Astrocyte (in vitro differentiated cells and primary cell): ENCODE measurements at regions not wholly inside any gene's neighbourhood (a gene's known extent, or its start where the extent isn't known, plus 50 kb on each side); places are given as distances from the start of the nearest gene placed in this dataset.

Source experiments
- DNase-seq: peaks from one replicate; pipeline ENCODE4 v3.0.0-alpha.2; 2010; ENCODE audit warnings: low read depth
- FAIRE-seq: peaks from 2 replicates; lab custom pipeline; 2011; peaks lifted over from hg19 to GRCh38; lab: Jason Lieb, UNC
- H2AFZ ChIP-seq: 2 replicates; pipeline ENCODE4 v1.6.0; 2012; ENCODE audit warnings: low read depth, low read length, inconsistent platforms
- H3K27ac ChIP-seq: 2 replicates; pipeline ENCODE4 v1.5.1; 2011; ENCODE audit warnings: low read depth, low read length, inconsistent platforms
- H3K27me3 ChIP-seq: 2 replicates; pipeline ENCODE4 v1.6.0; 2011; ENCODE audit warnings: low read length, inconsistent platforms; ENCODE audit not compliant: insufficient read depth
- H3K36me3 ChIP-seq: 2 replicates; pipeline ENCODE4 v1.5.1; 2011; ENCODE audit warnings: low read length, inconsistent platforms; ENCODE audit not compliant: insufficient read depth
- H3K4me1 ChIP-seq: 2 replicates; pipeline ENCODE4 v1.5.1; 2011; ENCODE audit warnings: low read length, inconsistent platforms; ENCODE audit not compliant: insufficient read depth
- H3K4me2 ChIP-seq: 2 replicates; pipeline ENCODE4 v1.6.0; 2012; ENCODE audit warnings: low read length, inconsistent platforms
- H3K4me3 ChIP-seq: 2 replicates; pipeline ENCODE4 v1.5.1; 2011; ENCODE audit warnings: low read depth, mild to moderate bottlenecking, low read length, inconsistent platforms; ENCODE audit not compliant: insufficient read depth
- H3K79me2 ChIP-seq: 2 replicates; pipeline ENCODE4 v1.6.0; 2012; ENCODE audit warnings: mild to moderate bottlenecking, low read length, inconsistent platforms; ENCODE audit not compliant: insufficient read depth
- H3K9ac ChIP-seq: 2 replicates; pipeline ENCODE4 v1.6.0; 2012; ENCODE audit warnings: mild to moderate bottlenecking, low read length, inconsistent platforms
- H3K9me3 ChIP-seq: 2 replicates; pipeline ENCODE4 v1.5.1; 2012; ENCODE audit warnings: low read depth, mild to moderate bottlenecking, low read length, inconsistent platforms; ENCODE audit not compliant: insufficient read depth
- H4K20me1 ChIP-seq: 2 replicates; pipeline ENCODE4 v1.6.0; 2012; ENCODE audit warnings: low read length, inconsistent platforms; ENCODE audit not compliant: insufficient read depth
- H3K27ac Mint-ChIP-seq: one replicate; pipeline ENCODE4 v1.8.0; 2021; ENCODE audit warnings: mild to moderate bottlenecking, mixed read lengths; ENCODE audit not compliant: unreplicated experiment
- H3K27me3 Mint-ChIP-seq: one replicate; pipeline ENCODE4 v1.8.0; 2021; ENCODE audit warnings: low read depth, mixed read lengths; ENCODE audit not compliant: unreplicated experiment
- H3K36me3 Mint-ChIP-seq: one replicate; pipeline ENCODE4 v1.8.0; 2021; ENCODE audit warnings: low read depth, mixed read lengths; ENCODE audit not compliant: unreplicated experiment
- H3K4me1 Mint-ChIP-seq: one replicate; pipeline ENCODE4 v1.8.0; 2021; ENCODE audit warnings: low read depth, mixed read lengths; ENCODE audit not compliant: unreplicated experiment
- H3K4me3 Mint-ChIP-seq: one replicate; pipeline ENCODE4 v1.8.0; 2021; ENCODE audit warnings: mild to moderate bottlenecking, moderate library complexity, mixed read lengths; ENCODE audit not compliant: unreplicated experiment
- H3K9me3 Mint-ChIP-seq: one replicate; pipeline ENCODE4 v1.8.0; 2021; ENCODE audit warnings: mild to moderate bottlenecking, mixed read lengths; ENCODE audit not compliant: unreplicated experiment
- CTCF ChIP-seq: IDR thresholded peaks from 2 replicates; pipeline ENCODE4 v1.5.1; 2011; ENCODE audit warnings: low read depth, mild to moderate bottlenecking, inconsistent platforms, low read length, moderate library complexity; ENCODE audit not compliant: insufficient read depth
- EZH2 ChIP-seq: IDR thresholded peaks from 2 replicates; pipeline ENCODE4 v1.6.1; 2012; ENCODE audit warnings: mild to moderate bottlenecking, low read length, inconsistent platforms; ENCODE audit not compliant: insufficient read depth

- no peak overlapping the region for H3K4me3 Mint-ChIP-seq
- FAIRE-seq, result no peak
Observed at GRCh38 chr16:73265124-73265837, 217.4 kb upstream of the ZFHX3 start.

GRCh38 chr16:73262931-73263330, 215.0 kb upstream of the ZFHX3 start:
- no peak for FAIRE-seq
- Mint-ChIP-seq H3K9me3 (peaks cover 5% of the 10 kb centered on the region), H3K36me3 (no peaks in the 10 kb centered on the region), H3K4me3 (no peak overlapping the region), H3K27me3 (peaks cover 4% of the 10 kb centered on the region), H3K27ac (no peak overlapping the region), H3K4me1 (no peaks in the 10 kb centered on the region)
- H3K36me3 ChIP-seq, result no peaks in the 10 kb centered on the region
- H3K79me2 ChIP-seq, result no peaks in the 10 kb centered on the region
- TF ChIP-seq CTCF (no peak), EZH2 (no peak)
- H3K4me2 ChIP-seq, result no peak overlapping the region
- H3K27me3 ChIP-seq, result no peaks in the 10 kb centered on the region
- H3K9me3 ChIP-seq, result no peaks in the 10 kb centered on the region
- no peak for DNase-seq
- no peak overlapping the region for H3K9ac ChIP-seq
- H3K4me1 ChIP-seq, result no peaks in the 10 kb centered on the region
- no peak overlapping the region for H3K27ac ChIP-seq
- no peak overlapping the region for H3K4me3 ChIP-seq
- H2AFZ ChIP-seq, result no peak overlapping the region
- H4K20me1 ChIP-seq, result no peaks in the 10 kb centered on the region

More at GRCh38 chr16:73265124-73265837, 217.4 kb upstream of the ZFHX3 start:
- Mint-ChIP-seq H3K36me3 (no peaks in the 10 kb centered on the region), H3K27ac (no peak overlapping the region), H3K4me1 (no peaks in the 10 kb centered on the region), H3K9me3 (peaks cover 5% of the 10 kb centered on the region), H3K27me3 (peaks cover 4% of the 10 kb centered on the region)
- no peak overlapping the region for H3K4me2 ChIP-seq
- H2AFZ ChIP-seq, result no peak overlapping the region
- H3K9ac ChIP-seq, result no peak overlapping the region
- peaks cover 2% of the 10 kb centered on the region for H3K27me3 ChIP-seq
- no peak overlapping the region for H3K27ac ChIP-seq
- H4K20me1 ChIP-seq, result no peaks in the 10 kb centered on the region
- no peaks in the 10 kb centered on the region for H3K79me2 ChIP-seq
- H3K4me3 ChIP-seq, result no peak overlapping the region
- TF ChIP-seq EZH2 (no peak), CTCF (no peak)
- H3K9me3 ChIP-seq, result no peaks in the 10 kb centered on the region
- H3K36me3 ChIP-seq, result no peaks in the 10 kb centered on the region
- DNase-seq, result no peak
- H3K4me1 ChIP-seq, result no peaks in the 10 kb centered on the region

- H3K4me1 Mint-ChIP-seq, result no peaks in the 10 kb centered on the region
- H3K27me3 Mint-ChIP-seq, result no peaks in the 10 kb centered on the region
- FAIRE-seq (no peak), DNase-seq (no peak)
- no peaks in the 10 kb centered on the region for H3K36me3 Mint-ChIP-seq
- H3K4me3 Mint-ChIP-seq, result no peak overlapping the region
- no peaks in the 10 kb centered on the region for H4K20me1 ChIP-seq
- H3K9ac ChIP-seq, result no peak overlapping the region
- TF ChIP-seq CTCF, result no peak
- no peak for TF ChIP-seq EZH2
- no peaks in the 10 kb centered on the region for H3K9me3 Mint-ChIP-seq
- H2AFZ ChIP-seq, result no peak overlapping the region
- H3K9me3 ChIP-seq, result no peaks in the 10 kb centered on the region
- no peak overlapping the region for H3K27ac Mint-ChIP-seq
- H3K36me3 ChIP-seq, result no peaks in the 10 kb centered on the region
- H3K27ac ChIP-seq, result no peak overlapping the region
- H3K4me3 ChIP-seq, result no peak overlapping the region
- no peaks in the 10 kb centered on the region for H3K27me3 ChIP-seq
- no peak overlapping the region for H3K4me2 ChIP-seq
- H3K79me2 ChIP-seq, result no peaks in the 10 kb centered on the region
- H3K4me1 ChIP-seq, result no peaks in the 10 kb centered on the region
Observed at GRCh38 chr16:73255031-73255430, 207.1 kb upstream of the ZFHX3 start.
